Sigmoid colon (tissue), 4 donors: ENCODE measurements at regions not wholly inside any gene's neighbourhood (a gene's known extent, or its start where the extent isn't known, plus 50 kb on each side); places are given as distances from the start of the nearest gene placed in this dataset.

Experiments used
- EP300 ChIP-seq, 4 donors: sonication (generic); formaldehyde crosslinking; IDR thresholded peaks; one replicate each; pipeline ENCODE4 v1.6.1; 2017; ENCODE audit warnings: antibody characterized with exemption in 4 of 4
- POLR2AphosphoS5 ChIP-seq, 4 donors: sonication (generic); formaldehyde crosslinking; IDR thresholded peaks; one replicate each; pipeline ENCODE4 v1.6.1; 2017; ENCODE audit warnings: antibody characterized with exemption in 4 of 4
- TF ChIP-seq, protein P1 (sequence below), 4 experiments: fragments of 450-650 bp in 3 of 4; fragments of 200-600 bp in 1 of 4; IDR thresholded peaks; one replicate each; pipeline ENCODE4 v1.5.1; 2016 to 2019; ENCODE audit warnings: antibody characterized with exemption in 4 of 4, mild to moderate bottlenecking in 3 of 4, moderate library complexity in 2 of 4

- no peak for TF ChIP-seq POLR2AphosphoS5 (IDR thresholded peaks at IDR 0.05)
- TF ChIP-seq, protein P1, sequence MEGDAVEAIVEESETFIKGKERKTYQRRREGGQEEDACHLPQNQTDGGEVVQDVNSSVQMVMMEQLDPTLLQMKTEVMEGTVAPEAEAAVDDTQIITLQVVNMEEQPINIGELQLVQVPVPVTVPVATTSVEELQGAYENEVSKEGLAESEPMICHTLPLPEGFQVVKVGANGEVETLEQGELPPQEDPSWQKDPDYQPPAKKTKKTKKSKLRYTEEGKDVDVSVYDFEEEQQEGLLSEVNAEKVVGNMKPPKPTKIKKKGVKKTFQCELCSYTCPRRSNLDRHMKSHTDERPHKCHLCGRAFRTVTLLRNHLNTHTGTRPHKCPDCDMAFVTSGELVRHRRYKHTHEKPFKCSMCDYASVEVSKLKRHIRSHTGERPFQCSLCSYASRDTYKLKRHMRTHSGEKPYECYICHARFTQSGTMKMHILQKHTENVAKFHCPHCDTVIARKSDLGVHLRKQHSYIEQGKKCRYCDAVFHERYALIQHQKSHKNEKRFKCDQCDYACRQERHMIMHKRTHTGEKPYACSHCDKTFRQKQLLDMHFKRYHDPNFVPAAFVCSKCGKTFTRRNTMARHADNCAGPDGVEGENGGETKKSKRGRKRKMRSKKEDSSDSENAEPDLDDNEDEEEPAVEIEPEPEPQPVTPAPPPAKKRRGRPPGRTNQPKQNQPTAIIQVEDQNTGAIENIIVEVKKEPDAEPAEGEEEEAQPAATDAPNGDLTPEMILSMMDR (IDR thresholded peaks at IDR 0.05), result no peak
- TF ChIP-seq EP300 (IDR thresholded peaks at IDR 0.05), result no peak
Observed at GRCh38 chr2:157986761-157987160, 110.6 kb upstream of the ACVR1 start.
